ENCODE measurements at regions not wholly inside any gene's neighbourhood (a gene's known extent, or its start where the extent isn't known, plus 50 kb on each side); places are given as distances from the start of the nearest gene placed in this dataset.
A peak's percentile ranks its signal among the peaks of the same experiment; 100 is the strongest.

DNA sequence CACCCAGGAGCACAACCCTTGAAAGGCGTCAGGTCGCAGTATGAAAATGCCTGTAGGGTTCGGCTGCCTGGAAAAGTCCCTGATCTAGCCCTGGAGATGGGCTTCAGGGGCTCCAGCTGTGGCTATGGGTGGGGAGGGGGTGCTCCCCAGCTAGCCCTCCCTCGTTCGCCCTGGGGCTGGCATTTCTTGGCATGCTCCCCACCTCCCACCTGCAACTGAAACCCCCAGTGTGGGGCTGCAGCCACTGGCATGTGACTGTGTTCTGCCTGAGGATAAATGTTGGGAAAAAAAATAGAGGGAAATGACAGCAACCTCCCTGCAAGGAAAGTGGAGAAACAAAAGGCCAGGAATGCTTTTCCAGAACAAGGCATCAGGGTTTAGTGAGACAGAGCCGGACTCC, 109.2 kb downstream of the COPS8 start:
- Mint-ChIP-seq H3K27me3 (ENCODE audit: low read depth) (peaks cover 3% of the 10 kb centered on the region), H3K4me1 (peaks cover 83% of the 10 kb centered on the region), H3K4me3 (no peak overlapping the region), H3K27ac (peak overlapping the region; percentile 55 to 91 (median 79)), H3K9me3 (peaks cover 2% of the 10 kb centered on the region), H3K36me3 (ENCODE audit: low read depth) (no peaks in the 10 kb centered on the region)
- no peak for TF ChIP-seq CTCF (IDR thresholded peaks at IDR 0.05; ENCODE audit: unreplicated experiment in 3 of 3)

- H3K27me3 Mint-ChIP-seq (ENCODE audit: low read depth) = peaks cover 3% of the 10 kb centered on the region
- no peak for TF ChIP-seq CTCF (IDR thresholded peaks at IDR 0.05; ENCODE audit: unreplicated experiment in 3 of 3)
- H3K4me1 Mint-ChIP-seq = peaks cover 83% of the 10 kb centered on the region
- H3K27ac Mint-ChIP-seq = peak overlapping the region; percentile 44 to 91 (median 79)
- no peaks in the 10 kb centered on the region for H3K36me3 Mint-ChIP-seq (ENCODE audit: low read depth)
- no peak overlapping the region for H3K4me3 Mint-ChIP-seq
- H3K9me3 Mint-ChIP-seq = peaks cover 2% of the 10 kb centered on the region
These were observed 109.9 kb downstream of the COPS8 start for GRCh38 chr2:237195396-237196120.

- no peak overlapping the region for H3K4me3 Mint-ChIP-seq
- no peak for TF ChIP-seq CTCF (IDR thresholded peaks at IDR 0.05; ENCODE audit: unreplicated experiment in 3 of 3)
- no peaks in the 10 kb centered on the region for H3K9me3 Mint-ChIP-seq
- H3K36me3 Mint-ChIP-seq (ENCODE audit: low read depth) = no peaks in the 10 kb centered on the region
- peaks cover 83% of the 10 kb centered on the region for H3K4me1 Mint-ChIP-seq
- peaks cover 3% of the 10 kb centered on the region for H3K27me3 Mint-ChIP-seq (ENCODE audit: low read depth)
- peak overlapping the region in 2 of 3 experiments; percentile 74 to 91 for H3K27ac Mint-ChIP-seq
These were observed 110.7 kb downstream of the COPS8 start for GRCh38 chr2:237196409-237196808.

DNA sequence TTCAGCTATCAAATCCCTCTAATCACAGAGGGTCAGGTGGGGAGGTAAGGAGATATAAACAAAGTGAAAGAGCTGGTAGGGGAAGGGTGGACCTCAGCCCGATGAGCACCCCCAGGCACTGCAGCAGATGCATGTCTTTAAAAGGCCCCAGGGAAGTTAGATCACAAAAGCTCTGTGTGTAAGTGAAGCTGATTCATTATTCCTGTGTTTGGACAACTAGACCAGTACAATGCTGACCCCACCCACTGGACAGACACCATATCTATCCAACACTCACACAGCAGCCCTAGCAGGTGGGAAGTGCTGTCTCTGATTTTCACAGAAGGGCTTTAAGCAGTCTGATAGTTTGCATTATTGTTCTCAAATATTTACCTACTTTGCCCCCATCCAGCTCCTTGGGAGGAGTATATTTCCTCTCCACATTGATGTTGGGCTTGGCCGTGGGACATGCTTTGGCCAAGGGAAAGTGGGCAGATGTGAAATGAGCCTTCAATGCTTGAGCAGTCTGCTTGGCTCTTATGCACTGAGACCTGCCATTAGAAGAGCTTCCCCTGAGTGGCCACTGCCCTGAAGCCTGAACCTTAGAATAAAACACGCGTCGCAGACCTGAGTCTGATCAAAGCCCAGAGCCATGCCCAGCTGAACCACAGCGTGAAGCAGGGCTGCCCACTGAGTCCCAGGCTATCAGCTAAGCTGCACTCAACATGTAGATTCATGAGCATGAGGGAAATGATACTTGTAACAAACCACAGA, 111.4 kb downstream of the COPS8 start:
- no peaks in the 10 kb centered on the region for H3K9me3 Mint-ChIP-seq
- TF ChIP-seq CTCF (IDR thresholded peaks at IDR 0.05; ENCODE audit: unreplicated experiment in 3 of 3) = no peak
- peak overlapping the region in 2 of 3 experiments; percentile 74 to 91 for H3K27ac Mint-ChIP-seq
- peaks cover 3% of the 10 kb centered on the region for H3K27me3 Mint-ChIP-seq (ENCODE audit: low read depth)
- H3K4me1 Mint-ChIP-seq = peaks cover 82% of the 10 kb centered on the region
- H3K36me3 Mint-ChIP-seq (ENCODE audit: low read depth) = no peaks in the 10 kb centered on the region
- no peak overlapping the region for H3K4me3 Mint-ChIP-seq

- Mint-ChIP-seq H3K27me3 (ENCODE audit: low read depth) (peaks cover 3% of the 10 kb centered on the region), H3K27ac (peak overlapping the region; percentile 26 to 91 (median 58)), H3K4me1 (peaks cover 80% of the 10 kb centered on the region), H3K9me3 (no peaks in the 10 kb centered on the region), H3K4me3 (no peak overlapping the region), H3K36me3 (ENCODE audit: low read depth) (no peaks in the 10 kb centered on the region)
- TF ChIP-seq CTCF (IDR thresholded peaks at IDR 0.05; ENCODE audit: unreplicated experiment in 3 of 3) = no peak
These were observed 112.6 kb downstream of the COPS8 start for GRCh38 chr2:237198164-237198855.

Measured in nephron (organoid).